Heart left ventricle (tissue), 16 donors: ENCODE measurements at regions not wholly inside any gene's neighbourhood (a gene's known extent, or its start where the extent isn't known, plus 50 kb on each side); places are given as distances from the start of the nearest gene placed in this dataset.

Experiments
- ATAC-seq, 4 donors: fragments of 200-7000 bp; cut with Tn5 transposase; one replicate each; pipeline ENCODE4 v1.9.1; 2020 to 2022; ENCODE audit warnings: moderate library complexity in 4 of 4, mild to moderate bottlenecking in 3 of 4, moderate number of reproducible peaks in 1 of 4
- DNase-seq, 5 donors: peaks; one replicate each; pipeline ENCODE4 v3.0.0-alpha.2; 2020
- H3K27ac ChIP-seq, 12 donors: fragments of 200-600 bp; sonication (generic) in 4 of 12; one replicate each; pipeline versions ENCODE4 v1.5.0 to v1.8.0; 2016 to 2022; ENCODE audit warnings: mild to moderate bottlenecking in 2 of 12
- H3K27me3 ChIP-seq, 9 donors: fragments of 200-600 bp; sonication (generic) in 2 of 9; one replicate each; pipeline versions ENCODE4 v1.5.1 to v1.8.0; 2016 to 2022; ENCODE audit warnings: mild to moderate bottlenecking in 3 of 9
- H3K36me3 ChIP-seq, 9 donors: fragments of 200-600 bp; sonication (generic) in 2 of 9; one replicate each; pipeline versions ENCODE4 v1.5.0 to v1.8.0; 2018 to 2022; ENCODE audit warnings: mild to moderate bottlenecking in 2 of 9
- H3K4me1 ChIP-seq, 12 donors: fragments of 200-600 bp; sonication (generic) in 4 of 12; one replicate each; pipeline versions ENCODE4 v1.5.0 to v1.8.0; 2016 to 2022; ENCODE audit warnings: mild to moderate bottlenecking in 3 of 12
- H3K4me3 ChIP-seq, 12 donors: fragments of 200-600 bp; sonication (generic) in 4 of 12; one replicate each; pipeline versions ENCODE4 v1.5.0 to v1.8.0; 2017 to 2022; ENCODE audit warnings: mild to moderate bottlenecking in 9 of 12, moderate library complexity in 4 of 12
- H3K9me3 ChIP-seq, 12 donors: fragments of 200-600 bp; sonication (generic) in 4 of 12; one replicate each; pipeline versions ENCODE4 v1.5.0 to v1.8.0; 2016 to 2022; ENCODE audit warnings: mild to moderate bottlenecking in 1 of 12
- CTCF ChIP-seq, 12 donors: fragments of 200-600 bp; sonication (generic) in 4 of 12; IDR thresholded peaks; one replicate each; pipeline versions ENCODE4 v1.5.0 to v1.8.0; 2018 to 2022; ENCODE audit warnings: antibody characterized with exemption in 12 of 12, mild to moderate bottlenecking in 5 of 12
- POLR2A ChIP-seq, 2 donors: fragments of 450-650 bp; IDR thresholded peaks; one replicate each; pipeline ENCODE4 v1.6.1; 2017; ENCODE audit warnings: antibody characterized with exemption in 2 of 2, mild to moderate bottlenecking in 2 of 2, moderate library complexity in 2 of 2
- WGBS, 4 donors: extraction: QIAGEN DNeasy Blood & Tissue Kit in 2 of 4; methylation state at CpG; one replicate each; pipeline versions ENCODE4 v1.1.5 to v1.1.7; 2013 to 2018; 5-methylcytosine and 5-hydroxymethylcytosine counted together
- intact Hi-C, 10 donors: fragments of 100-400 bp; cut with DNase I; formaldehyde crosslinking; loops; one replicate each; pipeline versions ENCODE4 v1.11.1 to v1.14.2; 2022
- donor health status: ischemic (EF 13 %, LVEDD 7.1; RV severe dilation, severe dysfunction).
- donor health status: healthy with polysubstance abuse.
- donor health status: DM: no; HTN: yes; CAD: no.
- donor health status: DM: no; HTN: no; CAD: no.
- donor health status: ischemic (EF 25% LVEDD 6.9; RV normal size, moderate dysfunction).
- donor health status: ischemic (EF 25% LVEDD 5.7; RV mildly dilated, moderate dysfunction).
- donor health status: healthy.
- donor health status: DM: yes; HTN: yes; CAD: no.
- donor health status: ischemic (EF 35%, LVEDD 5.7; RV mildly dilated, moderate dysfunction).
- donor health status: nonischemic (EF 11% LVEDD 7.7; RV severe dilation, severe dysfunction).
- donor health status: DM: yes; HTN: yes; CAD: no.
- donor health status: PGD.
- donor health status: ischemic (EF 29% LVEDD 5.4; RV normal size, mild dysfunction).
- donor health status: nonischemic (EF 23%, LVEDD 6.1; RV moderate dilation, normal function).

- H3K9me3 ChIP-seq: no peaks in the 10 kb centered on the region
- no peak for TF ChIP-seq CTCF (IDR thresholded peaks at IDR 0.05)
- no peak for TF ChIP-seq POLR2A (IDR thresholded peaks at IDR 0.05)
- intact Hi-C loops: no loop called here
- H3K4me1 ChIP-seq: no peaks in the 10 kb centered on the region
- H3K4me3 ChIP-seq: no peak overlapping the region
- DNase-seq: no peak
- no peak for ATAC-seq
- H3K27me3 ChIP-seq: peaks cover 0 to 50% (median 14%) of the 10 kb centered on the region in 9 donors
- H3K27ac ChIP-seq: no peak overlapping the region
- no peaks in the 10 kb centered on the region for H3K36me3 ChIP-seq
Measured at GRCh38 chr19:13619203-13619632, 112.9 kb upstream of the CACNA1A start.

- H3K9me3 ChIP-seq: peaks cover 0 to 4% (median 0%) of the 10 kb centered on the region in 12 donors
- TF ChIP-seq POLR2A (IDR thresholded peaks at IDR 0.05) (no peak), CTCF (IDR thresholded peaks at IDR 0.05) (no peak)
- ATAC-seq (no peak), DNase-seq (no peak)
- H3K4me1 ChIP-seq: no peaks in the 10 kb centered on the region
- no peaks in the 10 kb centered on the region for H3K36me3 ChIP-seq
- WGBS, 4 donors: 43 to 47% (median 45%) methylated on average over 9 of the region's 9 CpGs
- intact Hi-C loops: no loop called here
- no peak overlapping the region for H3K4me3 ChIP-seq
- peaks cover 0 to 37% (median 7%) of the 10 kb centered on the region in 9 donors for H3K27me3 ChIP-seq
- H3K27ac ChIP-seq: no peak overlapping the region
Measured at GRCh38 chr19:13615890-13616289, 109.6 kb upstream of the CACNA1A start.

GRCh38 chr19:13613447-13613846, 107.2 kb upstream of the CACNA1A start:
- no peak overlapping the region for H3K4me3 ChIP-seq
- DNase-seq (no peak), ATAC-seq (no peak)
- H3K36me3 ChIP-seq: no peaks in the 10 kb centered on the region
- WGBS, 4 donors: 75 to 79% (median 76%) methylated on average over 13 of the region's 13 CpGs
- H3K27me3 ChIP-seq: peaks cover 0 to 39% (median 7%) of the 10 kb centered on the region in 9 donors
- H3K4me1 ChIP-seq: no peaks in the 10 kb centered on the region
- H3K9me3 ChIP-seq: peaks cover 0 to 4% (median 0%) of the 10 kb centered on the region in 12 donors
- TF ChIP-seq CTCF (IDR thresholded peaks at IDR 0.05) (no peak), POLR2A (IDR thresholded peaks at IDR 0.05) (no peak)
- no peak overlapping the region for H3K27ac ChIP-seq
- intact Hi-C loops: no loop called here

GRCh38 chr19:13611596-13611995, 105.3 kb upstream of the CACNA1A start:
- no peak overlapping the region for H3K27ac ChIP-seq
- no peak for DNase-seq
- no peaks in the 10 kb centered on the region for H3K36me3 ChIP-seq
- H3K4me3 ChIP-seq: no peak overlapping the region
- peaks cover 0 to 41% (median 7%) of the 10 kb centered on the region in 9 donors for H3K27me3 ChIP-seq
- intact Hi-C loops: no loop called here
- H3K9me3 ChIP-seq: peaks cover 0 to 4% (median 0%) of the 10 kb centered on the region in 12 donors
- no peaks in the 10 kb centered on the region for H3K4me1 ChIP-seq
- ATAC-seq: no peak
- TF ChIP-seq CTCF (IDR thresholded peaks at IDR 0.05) (no peak), POLR2A (IDR thresholded peaks at IDR 0.05) (no peak)
- 32 to 46% (median 38%) methylated on average over 2 of the region's 2 CpGs for WGBS, 4 donors
